Lower lobe of right lung (tissue), 2 donors: ENCODE measurements at regions not wholly inside any gene's neighbourhood (a gene's known extent, or its start where the extent isn't known, plus 50 kb on each side); places are given as distances from the start of the nearest gene placed in this dataset.

Source experiments
- ATAC-seq, 2 donors: fragments of 200-7000 bp; cut with Tn5 transposase; one replicate each; pipeline ENCODE4 v1.9.1; 2020 to 2022; ENCODE audit warnings: mild to moderate bottlenecking in 2 of 2, moderate library complexity in 2 of 2
- DNase-seq: peaks from one replicate; pipeline ENCODE4 v3.0.0-alpha.2; 2020
- H3K27ac ChIP-seq: fragments of 200-600 bp; one replicate; pipeline ENCODE4 v1.8.0; 2022
- H3K27me3 ChIP-seq: fragments of 200-600 bp; one replicate; pipeline ENCODE4 v1.8.0; 2022; ENCODE audit warnings: low read depth
- H3K36me3 ChIP-seq: fragments of 200-600 bp; one replicate; pipeline ENCODE4 v1.8.0; 2022; ENCODE audit warnings: mild to moderate bottlenecking
- H3K4me1 ChIP-seq: fragments of 200-600 bp; one replicate; pipeline ENCODE4 v1.8.0; 2022
- H3K4me3 ChIP-seq: fragments of 200-600 bp; one replicate; pipeline ENCODE4 v1.8.0; 2022; ENCODE audit warnings: mild to moderate bottlenecking
- H3K9me3 ChIP-seq: fragments of 200-600 bp; one replicate; pipeline ENCODE4 v1.8.0; 2022
- intact Hi-C: fragments of 100-400 bp; cut with DNase I; formaldehyde crosslinking; loops from one replicate; pipeline ENCODE4 v1.11.0; 2022
- TF ChIP-seq, protein P1 (sequence below): fragments of 200-600 bp; IDR thresholded peaks from one replicate; pipeline ENCODE4 v1.8.0; 2022; ENCODE audit warnings: antibody characterized with exemption, mild to moderate bottlenecking
- donor health status: DM: no; HTN: yes; CAD: no; lungs with severe emphysema.

DNA sequence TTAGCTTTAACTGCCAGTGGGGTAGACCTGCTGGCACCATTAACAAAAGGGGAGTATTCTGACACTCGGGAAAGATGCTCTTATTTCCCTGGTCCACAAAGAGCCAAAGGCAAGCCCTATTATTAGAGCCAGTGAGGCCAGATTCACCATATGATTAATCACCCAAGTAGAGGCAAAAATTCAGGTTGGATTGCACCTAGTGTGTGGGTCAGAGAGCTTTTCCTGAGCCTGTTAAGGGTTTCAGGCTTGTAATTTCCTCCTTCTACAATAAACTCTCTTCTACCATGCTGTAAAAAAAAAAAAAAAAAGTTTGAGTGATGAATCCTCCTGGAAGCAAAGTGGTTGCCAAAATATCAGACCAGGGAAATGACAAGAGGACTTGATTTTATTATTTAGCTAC, 163.5 kb downstream of the MBL2 start:
- H3K9me3 ChIP-seq = no peaks in the 10 kb centered on the region
- no peak for DNase-seq
- no peak overlapping the region for H3K4me3 ChIP-seq
- ATAC-seq = no peak
- H3K27ac ChIP-seq = no peak overlapping the region
- no peaks in the 10 kb centered on the region for H3K36me3 ChIP-seq
- no peaks in the 10 kb centered on the region for H3K27me3 ChIP-seq
- TF ChIP-seq, protein P1, sequence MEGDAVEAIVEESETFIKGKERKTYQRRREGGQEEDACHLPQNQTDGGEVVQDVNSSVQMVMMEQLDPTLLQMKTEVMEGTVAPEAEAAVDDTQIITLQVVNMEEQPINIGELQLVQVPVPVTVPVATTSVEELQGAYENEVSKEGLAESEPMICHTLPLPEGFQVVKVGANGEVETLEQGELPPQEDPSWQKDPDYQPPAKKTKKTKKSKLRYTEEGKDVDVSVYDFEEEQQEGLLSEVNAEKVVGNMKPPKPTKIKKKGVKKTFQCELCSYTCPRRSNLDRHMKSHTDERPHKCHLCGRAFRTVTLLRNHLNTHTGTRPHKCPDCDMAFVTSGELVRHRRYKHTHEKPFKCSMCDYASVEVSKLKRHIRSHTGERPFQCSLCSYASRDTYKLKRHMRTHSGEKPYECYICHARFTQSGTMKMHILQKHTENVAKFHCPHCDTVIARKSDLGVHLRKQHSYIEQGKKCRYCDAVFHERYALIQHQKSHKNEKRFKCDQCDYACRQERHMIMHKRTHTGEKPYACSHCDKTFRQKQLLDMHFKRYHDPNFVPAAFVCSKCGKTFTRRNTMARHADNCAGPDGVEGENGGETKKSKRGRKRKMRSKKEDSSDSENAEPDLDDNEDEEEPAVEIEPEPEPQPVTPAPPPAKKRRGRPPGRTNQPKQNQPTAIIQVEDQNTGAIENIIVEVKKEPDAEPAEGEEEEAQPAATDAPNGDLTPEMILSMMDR = no peak
- H3K4me1 ChIP-seq = no peaks in the 10 kb centered on the region
- intact Hi-C loops = no loop called here

DNA sequence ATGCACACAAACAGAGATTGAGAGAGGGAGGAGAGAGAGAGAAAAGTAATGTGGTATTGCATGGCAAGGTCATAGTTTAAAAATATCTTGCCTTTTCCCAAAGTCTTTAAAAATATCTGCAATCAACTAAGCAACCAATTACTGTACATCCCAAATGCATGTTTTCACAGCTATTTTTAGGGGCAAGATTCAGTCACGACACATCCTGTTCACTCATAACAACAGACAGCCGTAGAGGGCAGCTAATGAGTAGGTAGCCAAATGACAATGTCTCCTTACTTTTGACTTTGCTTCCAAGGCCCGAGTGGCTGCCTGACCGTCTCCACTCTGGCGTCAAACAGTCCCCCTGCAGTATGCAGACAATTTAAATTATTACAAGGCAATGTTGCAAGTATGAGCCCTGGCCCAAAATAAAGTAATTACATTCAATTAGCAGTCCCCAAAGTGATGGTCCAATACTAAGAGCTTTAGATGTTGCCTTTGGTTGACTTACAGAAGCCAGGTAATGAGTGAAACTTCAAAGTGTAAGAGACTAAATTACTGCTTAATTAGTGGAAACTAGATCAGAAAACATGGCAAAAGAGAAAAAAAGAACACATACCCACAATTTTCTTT, 162.9 kb downstream of the MBL2 start:
- TF ChIP-seq, protein P1 = no peak
- Histone ChIP-seq H3K27ac (no peak overlapping the region), H3K27me3 (no peaks in the 10 kb centered on the region), H3K4me3 (no peak overlapping the region), H3K9me3 (no peaks in the 10 kb centered on the region), H3K4me1 (no peaks in the 10 kb centered on the region), H3K36me3 (no peaks in the 10 kb centered on the region)
- ATAC-seq = no peak
- no peak for DNase-seq
- intact Hi-C loops = no loop called here

DNA sequence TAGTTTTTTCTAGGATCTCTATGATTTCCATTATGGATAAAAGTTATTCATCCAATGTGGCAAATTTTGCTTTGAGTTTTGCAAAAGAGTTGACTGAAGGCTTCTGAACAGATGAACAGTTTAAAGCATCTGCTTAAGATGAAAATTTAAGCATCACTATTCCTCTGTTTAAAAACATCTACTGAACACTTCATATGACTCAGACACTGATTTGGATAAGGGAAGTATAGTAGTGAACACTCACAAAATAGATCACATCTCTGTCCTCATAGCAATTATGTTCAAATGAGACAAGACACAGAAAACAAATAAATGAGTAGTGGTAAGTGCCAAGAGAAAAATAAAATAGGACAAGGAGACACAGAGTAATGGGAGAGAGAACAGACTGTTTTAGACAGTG, 157.3 kb downstream of the MBL2 start:
- no peak overlapping the region for H3K27ac ChIP-seq

DNA sequence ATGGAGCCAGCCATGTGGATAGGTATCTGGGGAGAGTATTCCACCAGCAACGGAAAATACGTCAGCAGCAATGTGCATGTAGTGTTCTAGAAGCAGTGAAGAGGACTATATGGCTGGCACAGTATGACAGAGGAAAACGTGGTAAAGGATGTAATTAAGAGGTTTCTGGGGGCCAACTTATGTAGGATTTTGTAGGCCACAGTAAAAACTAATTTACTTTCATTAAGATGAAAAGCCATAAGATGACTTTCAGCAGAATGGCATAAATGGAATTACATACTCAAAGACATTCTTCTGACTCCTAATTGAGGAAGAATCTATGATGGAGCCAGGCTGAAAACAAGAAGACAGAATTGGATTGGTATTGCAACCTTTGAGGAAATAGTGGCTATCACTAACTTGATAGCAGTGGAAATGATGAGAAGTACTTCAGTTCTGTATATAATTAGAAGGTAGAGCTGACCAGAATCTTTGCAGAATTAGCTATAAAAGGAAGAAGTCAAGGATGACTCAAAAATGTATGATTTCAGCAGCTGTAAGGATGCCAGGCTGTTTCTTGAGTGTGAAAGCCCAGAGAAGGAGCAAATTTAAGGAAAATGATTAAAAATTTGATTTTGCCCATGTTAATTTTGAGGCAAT, 156.7 kb downstream of the MBL2 start:
- ATAC-seq (no peak), DNase-seq (no peak)
- Histone ChIP-seq H3K27me3 (no peaks in the 10 kb centered on the region), H3K4me3 (no peak overlapping the region), H3K9me3 (no peaks in the 10 kb centered on the region), H3K36me3 (no peaks in the 10 kb centered on the region), H3K4me1 (no peaks in the 10 kb centered on the region), H3K27ac (no peak overlapping the region)
- TF ChIP-seq, protein P1 = no peak
- intact Hi-C loops = no loop called here

More for the DNA sequence above, 157.3 kb downstream of the MBL2 start:
- H3K4me1 ChIP-seq = no peaks in the 10 kb centered on the region
- intact Hi-C loops = no loop called here
- TF ChIP-seq, protein P1 = no peak
- no peaks in the 10 kb centered on the region for H3K9me3 ChIP-seq
- DNase-seq (no peak), ATAC-seq (no peak)
- H3K36me3 ChIP-seq = no peaks in the 10 kb centered on the region
- no peaks in the 10 kb centered on the region for H3K27me3 ChIP-seq
- no peak overlapping the region for H3K4me3 ChIP-seq

DNA sequence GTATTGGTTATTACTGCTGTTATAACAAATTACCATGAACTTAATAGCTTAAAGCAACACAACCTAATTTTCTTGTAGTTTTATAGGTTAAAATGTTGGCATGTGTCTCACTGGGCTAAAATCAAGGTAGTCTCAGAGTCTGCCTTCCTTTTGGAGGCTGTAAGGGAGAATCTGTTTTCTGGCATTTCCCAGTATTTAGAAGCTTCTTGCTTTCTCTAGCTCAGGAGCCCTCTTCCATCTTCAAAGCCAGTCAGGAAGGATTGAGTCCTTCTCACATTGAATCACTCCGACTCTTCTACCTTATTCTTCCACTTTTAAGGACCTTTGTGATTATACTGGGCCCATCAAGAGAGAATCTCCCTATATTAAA, 156.2 kb downstream of the MBL2 start:
- H3K36me3 ChIP-seq = no peaks in the 10 kb centered on the region
- no peaks in the 10 kb centered on the region for H3K9me3 ChIP-seq
- H3K27me3 ChIP-seq = no peaks in the 10 kb centered on the region
- intact Hi-C loops = no loop called here
- TF ChIP-seq, protein P1 = no peak
- H3K4me3 ChIP-seq = no peak overlapping the region
- H3K4me1 ChIP-seq = no peaks in the 10 kb centered on the region
- no peak overlapping the region for H3K27ac ChIP-seq
- no peak for DNase-seq
- no peak for ATAC-seq
